Astrocyte (in vitro differentiated cells and primary cell): ENCODE measurements at regions not wholly inside any gene's neighbourhood (a gene's known extent, or its start where the extent isn't known, plus 50 kb on each side); places are given as distances from the start of the nearest gene placed in this dataset.

Source experiments
- DNase-seq: peaks from one replicate; pipeline ENCODE4 v3.0.0-alpha.2; 2010; ENCODE audit warnings: low read depth
- FAIRE-seq: peaks from 2 replicates; lab custom pipeline; 2011; peaks lifted over from hg19 to GRCh38; lab: Jason Lieb, UNC
- H2AFZ ChIP-seq: 2 replicates; pipeline ENCODE4 v1.6.0; 2012; ENCODE audit warnings: low read depth, low read length, inconsistent platforms
- H3K27ac ChIP-seq: 2 replicates; pipeline ENCODE4 v1.5.1; 2011; ENCODE audit warnings: low read depth, low read length, inconsistent platforms
- H3K27me3 ChIP-seq: 2 replicates; pipeline ENCODE4 v1.6.0; 2011; ENCODE audit warnings: low read length, inconsistent platforms; ENCODE audit not compliant: insufficient read depth
- H3K36me3 ChIP-seq: 2 replicates; pipeline ENCODE4 v1.5.1; 2011; ENCODE audit warnings: low read length, inconsistent platforms; ENCODE audit not compliant: insufficient read depth
- H3K4me1 ChIP-seq: 2 replicates; pipeline ENCODE4 v1.5.1; 2011; ENCODE audit warnings: low read length, inconsistent platforms; ENCODE audit not compliant: insufficient read depth
- H3K4me2 ChIP-seq: 2 replicates; pipeline ENCODE4 v1.6.0; 2012; ENCODE audit warnings: low read length, inconsistent platforms
- H3K4me3 ChIP-seq: 2 replicates; pipeline ENCODE4 v1.5.1; 2011; ENCODE audit warnings: low read depth, mild to moderate bottlenecking, low read length, inconsistent platforms; ENCODE audit not compliant: insufficient read depth
- H3K79me2 ChIP-seq: 2 replicates; pipeline ENCODE4 v1.6.0; 2012; ENCODE audit warnings: mild to moderate bottlenecking, low read length, inconsistent platforms; ENCODE audit not compliant: insufficient read depth
- H3K9ac ChIP-seq: 2 replicates; pipeline ENCODE4 v1.6.0; 2012; ENCODE audit warnings: mild to moderate bottlenecking, low read length, inconsistent platforms
- H3K9me3 ChIP-seq: 2 replicates; pipeline ENCODE4 v1.5.1; 2012; ENCODE audit warnings: low read depth, mild to moderate bottlenecking, low read length, inconsistent platforms; ENCODE audit not compliant: insufficient read depth
- H4K20me1 ChIP-seq: 2 replicates; pipeline ENCODE4 v1.6.0; 2012; ENCODE audit warnings: low read length, inconsistent platforms; ENCODE audit not compliant: insufficient read depth
- H3K27ac Mint-ChIP-seq: one replicate; pipeline ENCODE4 v1.8.0; 2021; ENCODE audit warnings: mild to moderate bottlenecking, mixed read lengths; ENCODE audit not compliant: unreplicated experiment
- H3K27me3 Mint-ChIP-seq: one replicate; pipeline ENCODE4 v1.8.0; 2021; ENCODE audit warnings: low read depth, mixed read lengths; ENCODE audit not compliant: unreplicated experiment
- H3K36me3 Mint-ChIP-seq: one replicate; pipeline ENCODE4 v1.8.0; 2021; ENCODE audit warnings: low read depth, mixed read lengths; ENCODE audit not compliant: unreplicated experiment
- H3K4me1 Mint-ChIP-seq: one replicate; pipeline ENCODE4 v1.8.0; 2021; ENCODE audit warnings: low read depth, mixed read lengths; ENCODE audit not compliant: unreplicated experiment
- H3K4me3 Mint-ChIP-seq: one replicate; pipeline ENCODE4 v1.8.0; 2021; ENCODE audit warnings: mild to moderate bottlenecking, moderate library complexity, mixed read lengths; ENCODE audit not compliant: unreplicated experiment
- H3K9me3 Mint-ChIP-seq: one replicate; pipeline ENCODE4 v1.8.0; 2021; ENCODE audit warnings: mild to moderate bottlenecking, mixed read lengths; ENCODE audit not compliant: unreplicated experiment
- CTCF ChIP-seq: IDR thresholded peaks from 2 replicates; pipeline ENCODE4 v1.5.1; 2011; ENCODE audit warnings: low read depth, mild to moderate bottlenecking, inconsistent platforms, low read length, moderate library complexity; ENCODE audit not compliant: insufficient read depth
- EZH2 ChIP-seq: IDR thresholded peaks from 2 replicates; pipeline ENCODE4 v1.6.1; 2012; ENCODE audit warnings: mild to moderate bottlenecking, low read length, inconsistent platforms; ENCODE audit not compliant: insufficient read depth

DNA sequence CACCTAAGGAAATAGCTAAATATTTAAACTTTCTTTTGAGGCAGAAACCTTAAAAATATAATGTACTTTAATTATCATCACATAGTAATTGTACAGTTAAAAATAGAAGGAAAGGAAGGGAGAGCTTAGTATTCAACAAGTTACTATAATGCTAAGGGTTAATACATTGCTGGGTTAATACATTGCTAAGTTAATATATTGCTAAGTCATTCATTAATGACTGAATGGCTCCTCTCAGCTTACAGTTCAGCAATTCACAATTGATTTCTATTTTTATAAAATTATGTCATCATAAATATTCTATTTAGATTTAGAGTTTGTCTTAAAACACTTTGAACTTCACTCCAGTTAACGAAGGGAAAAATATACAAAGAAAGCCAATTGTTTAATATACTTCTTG is 207.9 kb downstream of the BMP4 start:
- no peak overlapping the region for H3K4me2 ChIP-seq
- no peaks in the 10 kb centered on the region for H3K4me1 Mint-ChIP-seq
- no peaks in the 10 kb centered on the region for H3K79me2 ChIP-seq
- FAIRE-seq (no peak), DNase-seq (no peak)
- H4K20me1 ChIP-seq, result no peaks in the 10 kb centered on the region
- no peaks in the 10 kb centered on the region for H3K36me3 Mint-ChIP-seq
- H3K4me1 ChIP-seq, result no peaks in the 10 kb centered on the region
- TF ChIP-seq CTCF, result no peak
- TF ChIP-seq EZH2, result no peak
- peaks cover 2% of the 10 kb centered on the region for H3K9me3 Mint-ChIP-seq
- H3K27me3 Mint-ChIP-seq, result peaks cover 8% of the 10 kb centered on the region
- H3K9me3 ChIP-seq, result no peaks in the 10 kb centered on the region
- no peak overlapping the region for H3K27ac ChIP-seq
- no peak overlapping the region for H3K4me3 ChIP-seq
- H3K4me3 Mint-ChIP-seq, result no peak overlapping the region
- H3K36me3 ChIP-seq, result no peaks in the 10 kb centered on the region
- H2AFZ ChIP-seq, result no peak overlapping the region
- H3K9ac ChIP-seq, result no peak overlapping the region
- peaks cover 2% of the 10 kb centered on the region for H3K27me3 ChIP-seq
- no peak overlapping the region for H3K27ac Mint-ChIP-seq

DNA sequence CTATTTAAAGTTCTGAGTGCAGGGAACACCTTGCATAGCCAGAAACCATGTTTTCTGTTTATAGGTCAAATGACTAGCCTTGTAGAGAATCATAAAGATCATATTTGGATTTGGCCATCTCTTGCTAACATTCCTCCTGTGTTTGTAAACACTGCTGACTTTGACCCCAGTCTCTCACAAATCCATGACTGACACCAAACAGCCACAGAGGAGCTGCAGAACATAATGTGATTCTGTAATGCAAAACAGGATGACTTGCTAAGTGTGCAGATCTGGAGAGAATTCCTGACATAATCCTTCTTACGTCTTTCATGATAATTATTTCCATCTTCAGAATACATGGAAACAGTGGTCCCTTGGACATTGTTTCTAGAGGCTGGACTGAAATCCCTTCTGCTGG is 211.8 kb downstream of the BMP4 start:
- Histone ChIP-seq H3K79me2 (no peaks in the 10 kb centered on the region), H3K4me1 (no peaks in the 10 kb centered on the region), H3K4me3 (no peak overlapping the region), H3K4me2 (no peak overlapping the region), H3K9me3 (no peaks in the 10 kb centered on the region), H3K9ac (no peak overlapping the region), H2AFZ (no peak overlapping the region), H3K27me3 (peaks cover 3% of the 10 kb centered on the region), H4K20me1 (no peaks in the 10 kb centered on the region), H3K36me3 (no peaks in the 10 kb centered on the region), H3K27ac (no peak overlapping the region)
- H3K4me3 Mint-ChIP-seq, result no peak overlapping the region
- DNase-seq (no peak), FAIRE-seq (peak; percentile 5)
- H3K9me3 Mint-ChIP-seq, result no peaks in the 10 kb centered on the region
- no peak for TF ChIP-seq EZH2
- TF ChIP-seq CTCF, result no peak
- no peaks in the 10 kb centered on the region for H3K36me3 Mint-ChIP-seq
- no peak overlapping the region for H3K27ac Mint-ChIP-seq
- peaks cover 8% of the 10 kb centered on the region for H3K27me3 Mint-ChIP-seq
- H3K4me1 Mint-ChIP-seq, result peaks cover 12% of the 10 kb centered on the region

GRCh38 chr14:53743371-53743770 is 213.3 kb downstream of the BMP4 start:
- Mint-ChIP-seq H3K4me3 (no peak overlapping the region), H3K27me3 (peaks cover 8% of the 10 kb centered on the region), H3K9me3 (no peaks in the 10 kb centered on the region), H3K36me3 (no peaks in the 10 kb centered on the region), H3K4me1 (peaks cover 12% of the 10 kb centered on the region), H3K27ac (no peak overlapping the region)
- Histone ChIP-seq H3K27me3 (peaks cover 3% of the 10 kb centered on the region), H3K4me3 (no peak overlapping the region), H3K4me2 (no peak overlapping the region), H4K20me1 (no peaks in the 10 kb centered on the region), H3K9ac (no peak overlapping the region), H3K9me3 (no peaks in the 10 kb centered on the region), H3K4me1 (no peaks in the 10 kb centered on the region), H3K36me3 (no peaks in the 10 kb centered on the region), H3K79me2 (no peaks in the 10 kb centered on the region), H2AFZ (no peak overlapping the region), H3K27ac (no peak overlapping the region)
- FAIRE-seq (no peak), DNase-seq (no peak)
- TF ChIP-seq EZH2, result no peak
- no peak for TF ChIP-seq CTCF
